PFSK-1 (cell line): ENCODE measurements at regions not wholly inside any gene's neighbourhood (a gene's known extent, or its start where the extent isn't known, plus 50 kb on each side); places are given as distances from the start of the nearest gene placed in this dataset.

ENCODE experiments used
- FOXP2 ChIP-seq: optimal IDR thresholded peaks from 2 replicates; pipeline ENCODE3; 2011; ENCODE audit warnings: borderline replicate concordance, control low read depth, inconsistent platforms; ENCODE audit not compliant: insufficient read depth; ENCODE audit errors: extremely low read length, extremely low read depth
- POLR2AphosphoS5 ChIP-seq: IDR thresholded peaks from 2 replicates; pipeline ENCODE4 v1.6.1; 2012; ENCODE audit warnings: low read depth, mild to moderate bottlenecking, control low read depth, low read length, moderate library complexity
- REST ChIP-seq, 2 experiments: IDR thresholded peaks; 2 replicates each; pipeline versions ENCODE4 v1.6.1 to v1.8.0; 2011 to 2012; ENCODE audit warnings: low read depth in 2 of 2, low read length in 2 of 2, control low read depth in 1 of 2, inconsistent platforms in 1 of 2, mild to moderate bottlenecking in 1 of 2, moderate library complexity in 1 of 2; ENCODE audit not compliant: insufficient read depth in 1 of 2
- SIN3A ChIP-seq: IDR thresholded peaks from 2 replicates; pipeline ENCODE4 v1.6.1; 2012; ENCODE audit warnings: mild to moderate bottlenecking, low read length, moderate library complexity, borderline replicate concordance; ENCODE audit not compliant: insufficient read depth
- TAF1 ChIP-seq: IDR thresholded peaks from 2 replicates; pipeline ENCODE4 v1.6.1; 2012; ENCODE audit warnings: low read length, control low read depth, borderline replicate concordance; ENCODE audit not compliant: insufficient read depth

- no peak for TF ChIP-seq FOXP2
- no peak for TF ChIP-seq TAF1
- no peak for TF ChIP-seq REST (IDR thresholded peaks at IDR 0.05; ENCODE audit: insufficient read depth in 1 of 2, low read depth in 2 of 2, low read length in 2 of 2)
- TF ChIP-seq POLR2AphosphoS5 = no peak
- TF ChIP-seq SIN3A = no peak; the same call in 1 of the 2 replicates
Measured at GRCh38 chr2:47265158-47265557, 88.8 kb upstream of the CALM2 start.

- no peak for TF ChIP-seq TAF1
- TF ChIP-seq SIN3A = no peak
- no peak for TF ChIP-seq REST (IDR thresholded peaks at IDR 0.05; ENCODE audit: insufficient read depth in 1 of 2, low read depth in 2 of 2, low read length in 2 of 2)
- no peak for TF ChIP-seq FOXP2
- TF ChIP-seq POLR2AphosphoS5 = no peak
Measured at GRCh38 chr2:47264686-47265085, 88.4 kb upstream of the CALM2 start.

GRCh38 chr2:47264143-47264542, 87.8 kb upstream of the CALM2 start:
- no peak for TF ChIP-seq POLR2AphosphoS5
- TF ChIP-seq FOXP2 = no peak
- TF ChIP-seq SIN3A = no peak
- no peak for TF ChIP-seq REST (IDR thresholded peaks at IDR 0.05; ENCODE audit: insufficient read depth in 1 of 2, low read depth in 2 of 2, low read length in 2 of 2)
- no peak for TF ChIP-seq TAF1

- TF ChIP-seq TAF1 = no peak
- no peak for TF ChIP-seq FOXP2
- no peak for TF ChIP-seq REST (IDR thresholded peaks at IDR 0.05; ENCODE audit: insufficient read depth in 1 of 2, low read depth in 2 of 2, low read length in 2 of 2)
- TF ChIP-seq SIN3A = no peak
Measured at GRCh38 chr2:47262657-47263056, 86.3 kb upstream of the CALM2 start.

GRCh38 chr2:47260971-47261370, 84.7 kb upstream of the CALM2 start:
- TF ChIP-seq SIN3A = no peak
- TF ChIP-seq TAF1 = no peak
- TF ChIP-seq POLR2AphosphoS5 = no peak
- no peak for TF ChIP-seq FOXP2
- no peak for TF ChIP-seq REST (IDR thresholded peaks at IDR 0.05; ENCODE audit: insufficient read depth in 1 of 2, low read depth in 2 of 2, low read length in 2 of 2)
